C4-2B (cell line): ENCODE measurements at regions not wholly inside any gene's neighbourhood (a gene's known extent, or its start where the extent isn't known, plus 50 kb on each side); places are given as distances from the start of the nearest gene placed in this dataset.

ENCODE experiments used
- H3K27ac ChIP-seq: fragments of 450-650 bp; 2 replicates; pipeline ENCODE4 v1.5.1; 2017
- CTCF ChIP-seq: fragments of 450-650 bp; conservative IDR thresholded peaks from 2 replicates; pipeline ENCODE4 v1.5.1; 2017; ENCODE audit warnings: mild to moderate bottlenecking
- ZFX ChIP-seq: fragments of 450-650 bp; IDR thresholded peaks from 2 replicates; pipeline ENCODE4 v1.6.1; 2017

- no peak for TF ChIP-seq CTCF
- TF ChIP-seq ZFX: no peak
- no peak overlapping the region for H3K27ac ChIP-seq
These were observed 809.9 kb upstream of the RGS18 start for GRCh38 chr1:191348328-191348727.

GRCh38 chr1:191350938-191351337 lies 807.3 kb upstream of the RGS18 start:
- no peak for TF ChIP-seq CTCF
- TF ChIP-seq ZFX: no peak
- no peak overlapping the region for H3K27ac ChIP-seq

- no peak overlapping the region for H3K27ac ChIP-seq
- no peak for TF ChIP-seq ZFX
- TF ChIP-seq CTCF: no peak
These were observed 799.5 kb upstream of the RGS18 start for GRCh38 chr1:191358724-191359123.

GRCh38 chr1:191366686-191367085 lies 791.6 kb upstream of the RGS18 start:
- no peak for TF ChIP-seq ZFX
- no peak for TF ChIP-seq CTCF
- no peak overlapping the region for H3K27ac ChIP-seq

GRCh38 chr1:191368891-191369654 lies 789.2 kb upstream of the RGS18 start:
- H3K27ac ChIP-seq: no peak overlapping the region
- TF ChIP-seq ZFX (no peak), CTCF (no peak)

- no peak overlapping the region for H3K27ac ChIP-seq
- TF ChIP-seq ZFX (no peak), CTCF (no peak)
These were observed 786.6 kb upstream of the RGS18 start for GRCh38 chr1:191371626-191372025.

- no peak overlapping the region for H3K27ac ChIP-seq
- TF ChIP-seq CTCF (no peak), ZFX (no peak)
These were observed 770.0 kb upstream of the RGS18 start for GRCh38 chr1:191388283-191388682.
